Choroid plexus epithelial cell (primary cell): ENCODE measurements at regions not wholly inside any gene's neighbourhood (a gene's known extent, or its start where the extent isn't known, plus 50 kb on each side); places are given as distances from the start of the nearest gene placed in this dataset.

Experiments
- DNase-seq: peaks from one replicate; pipeline ENCODE4 v3.0.0-alpha.2; 2010; ENCODE audit warnings: low read depth
- H3K4me3 ChIP-seq: 2 replicates; pipeline ENCODE4 v1.5.1; 2011; ENCODE audit warnings: low read depth, mild to moderate bottlenecking, control low read depth, low read length, moderate library complexity
- CTCF ChIP-seq: conservative IDR thresholded peaks from 2 replicates; pipeline ENCODE4 v1.5.1; 2011; ENCODE audit warnings: low read depth, mild to moderate bottlenecking, control low read depth, inconsistent platforms, low read length, moderate library complexity

- H3K4me3 ChIP-seq: no peak overlapping the region
- no peak for TF ChIP-seq CTCF
- DNase-seq: no peak
Measured at GRCh38 chr5:14988223-14988622, 116.6 kb upstream of the ANKH start.

- no peak overlapping the region for H3K4me3 ChIP-seq
- TF ChIP-seq CTCF: no peak
- DNase-seq: no peak
Measured at GRCh38 chr5:14986413-14986812, 114.8 kb upstream of the ANKH start.

GRCh38 chr5:14983666-14984441 lies 112.3 kb upstream of the ANKH start:
- H3K4me3 ChIP-seq: no peak overlapping the region
- DNase-seq: no peak
- no peak for TF ChIP-seq CTCF

GRCh38 chr5:14980698-14981097 lies 109.1 kb upstream of the ANKH start:
- DNase-seq: no peak
- no peak overlapping the region for H3K4me3 ChIP-seq
- no peak for TF ChIP-seq CTCF

GRCh38 chr5:14977058-14977685 lies 105.6 kb upstream of the ANKH start:
- no peak for TF ChIP-seq CTCF
- DNase-seq: no peak
- H3K4me3 ChIP-seq: no peak overlapping the region

GRCh38 chr5:14976486-14976885 lies 104.9 kb upstream of the ANKH start:
- no peak for DNase-seq
- H3K4me3 ChIP-seq: no peak overlapping the region
- TF ChIP-seq CTCF: no peak

GRCh38 chr5:14971873-14972272 lies 100.3 kb upstream of the ANKH start:
- TF ChIP-seq CTCF: no peak
- no peak for DNase-seq
- H3K4me3 ChIP-seq: no peak overlapping the region
